SK-N-MC (cell line): ENCODE measurements at regions not wholly inside any gene's neighbourhood (a gene's known extent, or its start where the extent isn't known, plus 50 kb on each side); places are given as distances from the start of the nearest gene placed in this dataset.

Source experiments
- FOXP2 ChIP-seq: optimal IDR thresholded peaks from 2 replicates; pipeline ENCODE3; 2011; ENCODE audit warnings: mild to moderate bottlenecking, moderate library complexity; ENCODE audit not compliant: insufficient read depth; ENCODE audit errors: extremely low read length, control extremely low read depth
- POLR2AphosphoS5 ChIP-seq: IDR thresholded peaks from 2 replicates; pipeline ENCODE4 v1.6.1; 2012; ENCODE audit warnings: mild to moderate bottlenecking, low read depth, low read length, borderline replicate concordance

DNA sequence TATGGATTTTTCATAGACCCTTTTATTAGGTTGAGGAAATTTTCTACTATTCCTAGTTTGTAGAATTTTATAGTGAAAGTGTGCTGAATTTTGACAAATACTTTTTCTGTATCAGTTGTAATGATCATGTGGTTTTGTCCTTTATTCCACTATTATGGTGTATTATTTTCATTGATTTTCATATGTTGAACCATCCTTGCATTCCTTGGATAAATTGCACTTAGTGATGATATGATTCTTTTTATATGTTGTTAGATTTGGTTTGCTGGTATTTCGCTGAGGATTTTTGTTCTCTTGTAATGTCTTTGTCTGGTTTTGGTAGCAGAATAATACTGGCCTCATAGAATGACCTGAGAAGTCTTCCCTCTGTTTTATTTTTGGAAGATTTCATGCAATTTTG lies 140.6 kb upstream of the CDK6 start:
- TF ChIP-seq POLR2AphosphoS5 (no peak), FOXP2 (no peak)
